Keratinocyte (primary cell): ENCODE measurements at regions not wholly inside any gene's neighbourhood (a gene's known extent, or its start where the extent isn't known, plus 50 kb on each side); places are given as distances from the start of the nearest gene placed in this dataset.

ENCODE experiments used
- DNase-seq: peaks from one replicate; pipeline ENCODE4 v3.0.0-alpha.2; 2011; ENCODE audit warnings: low read depth, missing footprints, low spot score
- FAIRE-seq: peaks from 2 replicates; lab custom pipeline; 2011; peaks lifted over from hg19 to GRCh38; lab: Jason Lieb, UNC
- H2AFZ ChIP-seq: 2 replicates; pipeline ENCODE4 v1.6.0; 2012; ENCODE audit warnings: low read length, control low read depth, inconsistent platforms; ENCODE audit not compliant: control insufficient read depth
- H3K27ac ChIP-seq: 2 replicates; pipeline ENCODE4 v1.5.1; 2011; ENCODE audit warnings: low read length; ENCODE audit not compliant: control insufficient read depth, insufficient read depth
- H3K27me3 ChIP-seq: 3 replicates; pipeline ENCODE4 v1.6.0; 2011; ENCODE audit warnings: low read length; ENCODE audit not compliant: control insufficient read depth, insufficient read depth; ENCODE audit errors: extremely low read depth
- H3K36me3 ChIP-seq, 2 experiments: 2 replicates in 1 of 2; 3 replicates in 1 of 2; pipeline ENCODE4 v1.5.1; 2011; ENCODE audit warnings: low read length in 2 of 2, mild to moderate bottlenecking in 1 of 2; ENCODE audit not compliant: control insufficient read depth in 2 of 2, insufficient read depth in 2 of 2; ENCODE audit errors: extremely low read depth in 1 of 2
- H3K4me1 ChIP-seq: 3 replicates; pipeline ENCODE4 v1.5.1; 2011; ENCODE audit warnings: low read length; ENCODE audit not compliant: control insufficient read depth, insufficient read depth; ENCODE audit errors: extremely low read depth
- H3K4me2 ChIP-seq: 3 replicates; pipeline ENCODE4 v1.6.0; 2011; ENCODE audit warnings: low read depth, low read length; ENCODE audit not compliant: control insufficient read depth, insufficient read depth; ENCODE audit errors: extremely low read depth
- H3K4me3 ChIP-seq, 3 experiments: fragments of 200-600 bp in 1 of 3; sonication (generic) in 1 of 3; 2 replicates in 2 of 3; 3 replicates in 1 of 3; pipeline ENCODE4 v1.5.1; 2011 to 2016; ENCODE audit warnings: low read length in 3 of 3, mild to moderate bottlenecking in 3 of 3, control low read depth in 2 of 3, inconsistent platforms in 1 of 3, low read depth in 1 of 3, mixed read lengths in 1 of 3, mixed run types in 1 of 3, moderate library complexity in 1 of 3; ENCODE audit not compliant: control insufficient read depth in 2 of 3, insufficient read depth in 2 of 3; ENCODE audit errors: extremely low read depth in 1 of 3
- H3K79me2 ChIP-seq: 2 replicates; pipeline ENCODE4 v1.6.0; 2012; ENCODE audit warnings: low read length; ENCODE audit not compliant: control insufficient read depth, insufficient read depth
- H3K9ac ChIP-seq: 3 replicates; pipeline ENCODE4 v1.6.0; 2011; ENCODE audit warnings: low read length; ENCODE audit not compliant: control insufficient read depth, insufficient read depth; ENCODE audit errors: extremely low read depth
- H3K9me1 ChIP-seq: 3 replicates; pipeline ENCODE4 v1.6.0; 2011; ENCODE audit warnings: low read length; ENCODE audit not compliant: control insufficient read depth, insufficient read depth; ENCODE audit errors: extremely low read depth
- H3K9me3 ChIP-seq: 2 replicates; pipeline ENCODE4 v1.5.1; 2012; ENCODE audit warnings: low read depth, low read length; ENCODE audit not compliant: control insufficient read depth
- H4K20me1 ChIP-seq: 3 replicates; pipeline ENCODE4 v1.6.0; 2011; ENCODE audit warnings: low read length; ENCODE audit not compliant: control insufficient read depth, insufficient read depth; ENCODE audit errors: extremely low read depth
- CTCF ChIP-seq, 3 experiments: IDR thresholded peaks in 1 of 3; conservative IDR thresholded peaks in 1 of 3; optimal IDR thresholded peaks in 1 of 3; 2 replicates in 2 of 3; 3 replicates in 1 of 3; pipeline versions ENCODE3 to v1.5.1; 2011; ENCODE audit warnings: low read length in 3 of 3, mild to moderate bottlenecking in 3 of 3, moderate library complexity in 2 of 3, control low read depth in 1 of 3, inconsistent platforms in 1 of 3; ENCODE audit not compliant: insufficient read depth in 2 of 3; ENCODE audit errors: extremely low read depth in 1 of 3
- EZH2 ChIP-seq: IDR thresholded peaks from one replicate; pipeline ENCODE4 v1.6.1; 2012; ENCODE audit warnings: inconsistent platforms, mild to moderate bottlenecking, low read length, moderate library complexity
- dilution Hi-C: fragments of 300-500 bp; cut with MboI; formaldehyde crosslinking; loops from one replicate; pipeline ENCODE4 v1.7.0; 2020; ENCODE audit warnings: low sequenced_read_pairs; ENCODE audit not compliant: extremely low pct_ligation_motif_present

- dilution Hi-C loops: no loop called here
- H2AFZ ChIP-seq: no peak overlapping the region
- no peak for FAIRE-seq
These were observed 191.7 kb upstream of the MTPN start for GRCh38 chr7:136168821-136169220.

GRCh38 chr7:136167991-136168390 lies 190.8 kb upstream of the MTPN start:
- TF ChIP-seq CTCF (optimal IDR thresholded peaks at IDR 0.05 in 1 of 3, IDR thresholded peaks at IDR 0.05 in 1 of 3, conservative IDR thresholded peaks at IDR 0.05 in 1 of 3; ENCODE audit: extremely low read depth in 1 of 3, insufficient read depth in 2 of 3, low read length in 3 of 3) (no peak), EZH2 (no peak)
- Histone ChIP-seq H3K27ac (no peak overlapping the region), H3K4me1 (no peaks in the 10 kb centered on the region), H4K20me1 (no peaks in the 10 kb centered on the region), H3K9me1 (no peaks in the 10 kb centered on the region), H2AFZ (no peak overlapping the region), H3K79me2 (no peaks in the 10 kb centered on the region), H3K4me3 (no peak overlapping the region), H3K4me2 (no peak overlapping the region), H3K36me3 (no peaks in the 10 kb centered on the region), H3K27me3 (no peaks in the 10 kb centered on the region), H3K9ac (no peak overlapping the region), H3K9me3 (no peaks in the 10 kb centered on the region)
- dilution Hi-C loops: no loop called here
- FAIRE-seq (no peak), DNase-seq (no peak)

More at GRCh38 chr7:136168821-136169220, 191.7 kb upstream of the MTPN start:
- no peak overlapping the region for H3K27ac ChIP-seq
- no peak for DNase-seq
- no peaks in the 10 kb centered on the region for H3K9me3 ChIP-seq
- TF ChIP-seq CTCF (optimal IDR thresholded peaks at IDR 0.05 in 1 of 3, IDR thresholded peaks at IDR 0.05 in 1 of 3, conservative IDR thresholded peaks at IDR 0.05 in 1 of 3; ENCODE audit: extremely low read depth in 1 of 3, insufficient read depth in 2 of 3, low read length in 3 of 3) (no peak), EZH2 (no peak)
- no peak overlapping the region for H3K4me3 ChIP-seq
- no peak overlapping the region for H3K4me2 ChIP-seq
- no peaks in the 10 kb centered on the region for H3K27me3 ChIP-seq
- H4K20me1 ChIP-seq: no peaks in the 10 kb centered on the region
- no peaks in the 10 kb centered on the region for H3K79me2 ChIP-seq
- H3K9ac ChIP-seq: no peak overlapping the region
- H3K4me1 ChIP-seq: no peaks in the 10 kb centered on the region
- no peaks in the 10 kb centered on the region for H3K9me1 ChIP-seq
- H3K36me3 ChIP-seq: no peaks in the 10 kb centered on the region
